ENCODE measurements at regions not wholly inside any gene's neighbourhood (a gene's known extent, or its start where the extent isn't known, plus 50 kb on each side); places are given as distances from the start of the nearest gene placed in this dataset.

GRCh38 chr13:73224703-73225102 lies 165.9 kb downstream of the KLF5 start:
- no peaks in the 10 kb centered on the region for H3K36me3 Mint-ChIP-seq
- peaks cover 0 to 2% (median 0%) of the 10 kb centered on the region in 7 donors for H3K9me3 Mint-ChIP-seq
- H3K4me1 Mint-ChIP-seq, result peaks cover 38% of the 10 kb centered on the region
- peak; percentile 61 to 85 (median 75) for DNase-seq
- Histone ChIP-seq H3K4me1 (ENCODE audit: control insufficient read depth in 1 of 2, insufficient read depth in 2 of 2, low read length in 2 of 2) (peaks cover 13 to 29% of the 10 kb centered on the region in 2 donors), H3K4me3 (replicated peaks in 1 of 3; ENCODE audit: low read depth in 2 of 3, low read length in 3 of 3) (no peak overlapping the region), H3K79me2 (ENCODE audit: insufficient read depth, low read length) (no peaks in the 10 kb centered on the region), H3K9me3 (replicated peaks in 1 of 2; ENCODE audit: control insufficient read depth in 1 of 2, insufficient read depth in 1 of 2, low read length in 2 of 2) (no peaks in the 10 kb centered on the region), H4K20me1 (ENCODE audit: insufficient read depth, low read length) (no peaks in the 10 kb centered on the region), H3K4me2 (replicated peaks; ENCODE audit: extremely low read depth, low read length, poor library complexity, severe bottlenecking) (no peak overlapping the region), H2AFZ (ENCODE audit: insufficient read depth, low read depth, low read length, poor library complexity, severe bottlenecking) (no peak overlapping the region), H3K9ac (ENCODE audit: insufficient read depth, low read length, poor library complexity, severe bottlenecking) (no peak overlapping the region), H3K36me3 (replicated peaks in 1 of 2; ENCODE audit: control insufficient read depth in 1 of 2, insufficient read depth in 2 of 2, low read length in 2 of 2) (no peaks in the 10 kb centered on the region), H3K27me3 (ENCODE audit: control insufficient read depth in 2 of 2, insufficient read depth in 2 of 2, low read length in 2 of 2) (no peaks in the 10 kb centered on the region), H3K27ac (ENCODE audit: low read depth in 1 of 2, low read length in 2 of 2) (peak overlapping the region in 1 of 2 donors; percentile 43)
- TF ChIP-seq, protein P1, sequence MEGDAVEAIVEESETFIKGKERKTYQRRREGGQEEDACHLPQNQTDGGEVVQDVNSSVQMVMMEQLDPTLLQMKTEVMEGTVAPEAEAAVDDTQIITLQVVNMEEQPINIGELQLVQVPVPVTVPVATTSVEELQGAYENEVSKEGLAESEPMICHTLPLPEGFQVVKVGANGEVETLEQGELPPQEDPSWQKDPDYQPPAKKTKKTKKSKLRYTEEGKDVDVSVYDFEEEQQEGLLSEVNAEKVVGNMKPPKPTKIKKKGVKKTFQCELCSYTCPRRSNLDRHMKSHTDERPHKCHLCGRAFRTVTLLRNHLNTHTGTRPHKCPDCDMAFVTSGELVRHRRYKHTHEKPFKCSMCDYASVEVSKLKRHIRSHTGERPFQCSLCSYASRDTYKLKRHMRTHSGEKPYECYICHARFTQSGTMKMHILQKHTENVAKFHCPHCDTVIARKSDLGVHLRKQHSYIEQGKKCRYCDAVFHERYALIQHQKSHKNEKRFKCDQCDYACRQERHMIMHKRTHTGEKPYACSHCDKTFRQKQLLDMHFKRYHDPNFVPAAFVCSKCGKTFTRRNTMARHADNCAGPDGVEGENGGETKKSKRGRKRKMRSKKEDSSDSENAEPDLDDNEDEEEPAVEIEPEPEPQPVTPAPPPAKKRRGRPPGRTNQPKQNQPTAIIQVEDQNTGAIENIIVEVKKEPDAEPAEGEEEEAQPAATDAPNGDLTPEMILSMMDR (IDR thresholded peaks at IDR 0.05), result no peak
- intact Hi-C loops (cut with micrococcal nuclease), result no loop called here
- H3K4me3 Mint-ChIP-seq, result no peak overlapping the region
- no CpG with 5 or more reads among the region's 1 CpG for WGBS (ENCODE audit: insufficient coverage)
- peaks cover 0 to 5% (median 4%) of the 10 kb centered on the region in 3 donors for H3K27me3 Mint-ChIP-seq (ENCODE audit: low read depth in 3 of 3)
- peak overlapping the region in 6 of 7 donors; percentile 60 to 91 (median 80) for H3K27ac Mint-ChIP-seq

GRCh38 chr13:73223372-73223781 lies 164.6 kb downstream of the KLF5 start:
- Histone ChIP-seq H3K4me1 (ENCODE audit: control insufficient read depth in 1 of 2, insufficient read depth in 2 of 2, low read length in 2 of 2) (peaks cover 13 to 19% of the 10 kb centered on the region in 2 donors), H3K4me2 (replicated peaks; ENCODE audit: extremely low read depth, low read length, poor library complexity, severe bottlenecking) (no peak overlapping the region), H4K20me1 (ENCODE audit: insufficient read depth, low read length) (no peaks in the 10 kb centered on the region), H3K9me3 (replicated peaks in 1 of 2; ENCODE audit: control insufficient read depth in 1 of 2, insufficient read depth in 1 of 2, low read length in 2 of 2) (no peaks in the 10 kb centered on the region), H3K27ac (ENCODE audit: low read depth in 1 of 2, low read length in 2 of 2) (no peak overlapping the region), H3K27me3 (ENCODE audit: control insufficient read depth in 2 of 2, insufficient read depth in 2 of 2, low read length in 2 of 2) (no peaks in the 10 kb centered on the region), H3K9ac (ENCODE audit: insufficient read depth, low read length, poor library complexity, severe bottlenecking) (no peak overlapping the region), H3K4me3 (replicated peaks in 1 of 3; ENCODE audit: low read depth in 2 of 3, low read length in 3 of 3) (no peak overlapping the region), H2AFZ (ENCODE audit: insufficient read depth, low read depth, low read length, poor library complexity, severe bottlenecking) (no peak overlapping the region), H3K36me3 (replicated peaks in 1 of 2; ENCODE audit: control insufficient read depth in 1 of 2, insufficient read depth in 2 of 2, low read length in 2 of 2) (no peaks in the 10 kb centered on the region), H3K79me2 (ENCODE audit: insufficient read depth, low read length) (no peaks in the 10 kb centered on the region)
- H3K4me3 Mint-ChIP-seq, result no peak overlapping the region
- WGBS (ENCODE audit: insufficient coverage), result 94% methylated on average over 3 of the region's 5 CpGs
- no peak for DNase-seq
- H3K27ac Mint-ChIP-seq, result peak overlapping the region in 3 of 7 donors; percentile 79 to 91 (median 89)
- H3K27me3 Mint-ChIP-seq (ENCODE audit: low read depth in 3 of 3), result peaks cover 0 to 5% (median 4%) of the 10 kb centered on the region in 3 donors
- H3K4me1 Mint-ChIP-seq, result peaks cover 32% of the 10 kb centered on the region
- H3K36me3 Mint-ChIP-seq, result no peaks in the 10 kb centered on the region
- TF ChIP-seq, protein P1 (IDR thresholded peaks at IDR 0.05), result no peak
- intact Hi-C loops (cut with micrococcal nuclease), result no loop called here
- peaks cover 0 to 1% (median 0%) of the 10 kb centered on the region in 7 donors for H3K9me3 Mint-ChIP-seq

All from CD14-positive monocyte (primary cell).